ENCODE measurements at regions not wholly inside any gene's neighbourhood (a gene's known extent, or its start where the extent isn't known, plus 50 kb on each side); places are given as distances from the start of the nearest gene placed in this dataset.
"Not testable (repeated sequence)": the region's sequence is repeated elsewhere in the genome, so short reads cannot be mapped to it uniquely, and the experiment has no call there.

- no peak for TF ChIP-seq JUND (IDR thresholded peaks at IDR 0.05; ENCODE audit: low read depth)
- in situ Hi-C loops (cut with HindIII; ENCODE audit: low pct_unique_long_range_greater_than_20kb, low sequenced_read_pairs) = no loop called here
- DNase-seq (ENCODE audit: low read depth in 1 of 2, low spot score in 1 of 2) = no peak
Measured at GRCh38 chr11:70592641-70593165, 194.4 kb downstream of the CTTN start.

GRCh38 chr11:70593446-70593983 is 195.2 kb downstream of the CTTN start:
- in situ Hi-C loops (cut with HindIII; ENCODE audit: low pct_unique_long_range_greater_than_20kb, low sequenced_read_pairs) = no loop called here
- no peak for DNase-seq (ENCODE audit: low read depth in 1 of 2, low spot score in 1 of 2)
- no peak for TF ChIP-seq JUND (IDR thresholded peaks at IDR 0.05; ENCODE audit: low read depth)

- no peak for DNase-seq (ENCODE audit: low read depth in 1 of 2, low spot score in 1 of 2)
- no peak for TF ChIP-seq JUND (IDR thresholded peaks at IDR 0.05; ENCODE audit: low read depth)
- in situ Hi-C loops (cut with HindIII; ENCODE audit: low pct_unique_long_range_greater_than_20kb, low sequenced_read_pairs) = no loop called here
Measured at GRCh38 chr11:70594031-70594430, 195.7 kb downstream of the CTTN start.

- DNase-seq (ENCODE audit: low read depth in 1 of 2, low spot score in 1 of 2) = no peak
- in situ Hi-C loops (cut with HindIII; ENCODE audit: low pct_unique_long_range_greater_than_20kb, low sequenced_read_pairs) = no loop called here
- TF ChIP-seq JUND (IDR thresholded peaks at IDR 0.05; ENCODE audit: low read depth) = no peak
Measured at GRCh38 chr11:70594606-70595005, 196.3 kb downstream of the CTTN start.

- in situ Hi-C loops (cut with HindIII; ENCODE audit: low pct_unique_long_range_greater_than_20kb, low sequenced_read_pairs) = no loop called here
- DNase-seq (ENCODE audit: low read depth in 1 of 2, low spot score in 1 of 2) = no peak
- TF ChIP-seq JUND (IDR thresholded peaks at IDR 0.05; ENCODE audit: low read depth) = no peak
Measured at GRCh38 chr11:70595016-70595415, 196.7 kb downstream of the CTTN start.

GRCh38 chr11:70595452-70595851 is 197.1 kb downstream of the CTTN start:
- DNase-seq (ENCODE audit: low read depth in 1 of 2, low spot score in 1 of 2) = no peak
- in situ Hi-C loops (cut with HindIII; ENCODE audit: low pct_unique_long_range_greater_than_20kb, low sequenced_read_pairs) = no loop called here
- TF ChIP-seq JUND (IDR thresholded peaks at IDR 0.05; ENCODE audit: low read depth) = no peak

- DNase-seq (ENCODE audit: low read depth in 1 of 2, low spot score in 1 of 2) = no peak
- no peak for TF ChIP-seq JUND (IDR thresholded peaks at IDR 0.05; ENCODE audit: low read depth)
- in situ Hi-C loops (cut with HindIII; ENCODE audit: low pct_unique_long_range_greater_than_20kb, low sequenced_read_pairs) = no loop called here
Measured at GRCh38 chr11:70596091-70596490, 197.8 kb downstream of the CTTN start.

GRCh38 chr11:70597006-70597555 is 198.8 kb downstream of the CTTN start:
- DNase-seq (ENCODE audit: low read depth in 1 of 2, low spot score in 1 of 2) = no peak
- in situ Hi-C loops (cut with HindIII; ENCODE audit: low pct_unique_long_range_greater_than_20kb, low sequenced_read_pairs) = no loop called here
- no peak for TF ChIP-seq JUND (IDR thresholded peaks at IDR 0.05; ENCODE audit: low read depth)

GRCh38 chr11:70597751-70598625 is 199.7 kb downstream of the CTTN start:
- no peak for DNase-seq (ENCODE audit: low read depth in 1 of 2, low spot score in 1 of 2)
- no peak for TF ChIP-seq JUND (IDR thresholded peaks at IDR 0.05; ENCODE audit: low read depth)
- in situ Hi-C loops (cut with HindIII; ENCODE audit: low pct_unique_long_range_greater_than_20kb, low sequenced_read_pairs) = no loop called here

- in situ Hi-C loops (cut with HindIII; ENCODE audit: low pct_unique_long_range_greater_than_20kb, low sequenced_read_pairs) = not testable (repeated sequence)
- peak in 1 of 2 experiments; percentile 53 for DNase-seq (ENCODE audit: low read depth in 1 of 2, low spot score in 1 of 2)
Measured at GRCh38 chr11:70600911-70601415, 202.6 kb downstream of the CTTN start.

- TF ChIP-seq JUND (IDR thresholded peaks at IDR 0.05; ENCODE audit: low read depth) = no peak
- DNase-seq (ENCODE audit: low read depth in 1 of 2, low spot score in 1 of 2) = peak in 1 of 2 experiments; percentile 77
- in situ Hi-C loops (cut with HindIII; ENCODE audit: low pct_unique_long_range_greater_than_20kb, low sequenced_read_pairs) = no loop called here
Measured at GRCh38 chr11:70601861-70602538, 203.7 kb downstream of the CTTN start.

- DNase-seq (ENCODE audit: low read depth in 1 of 2, low spot score in 1 of 2) = peak in 1 of 2 experiments; percentile 87
Measured at GRCh38 chr11:70603114-70603755, 204.9 kb downstream of the CTTN start.

More at GRCh38 chr11:70603114-70603755, 204.9 kb downstream of the CTTN start:
- in situ Hi-C loops (cut with HindIII; ENCODE audit: low pct_unique_long_range_greater_than_20kb, low sequenced_read_pairs) = no loop called here
- no peak for TF ChIP-seq JUND (IDR thresholded peaks at IDR 0.05; ENCODE audit: low read depth)
